ENCODE measurements at regions not wholly inside any gene's neighbourhood (a gene's known extent, or its start where the extent isn't known, plus 50 kb on each side); places are given as distances from the start of the nearest gene placed in this dataset.
"Not testable (repeated sequence)": the region's sequence is repeated elsewhere in the genome, so short reads cannot be mapped to it uniquely, and the experiment has no call there.

DNA sequence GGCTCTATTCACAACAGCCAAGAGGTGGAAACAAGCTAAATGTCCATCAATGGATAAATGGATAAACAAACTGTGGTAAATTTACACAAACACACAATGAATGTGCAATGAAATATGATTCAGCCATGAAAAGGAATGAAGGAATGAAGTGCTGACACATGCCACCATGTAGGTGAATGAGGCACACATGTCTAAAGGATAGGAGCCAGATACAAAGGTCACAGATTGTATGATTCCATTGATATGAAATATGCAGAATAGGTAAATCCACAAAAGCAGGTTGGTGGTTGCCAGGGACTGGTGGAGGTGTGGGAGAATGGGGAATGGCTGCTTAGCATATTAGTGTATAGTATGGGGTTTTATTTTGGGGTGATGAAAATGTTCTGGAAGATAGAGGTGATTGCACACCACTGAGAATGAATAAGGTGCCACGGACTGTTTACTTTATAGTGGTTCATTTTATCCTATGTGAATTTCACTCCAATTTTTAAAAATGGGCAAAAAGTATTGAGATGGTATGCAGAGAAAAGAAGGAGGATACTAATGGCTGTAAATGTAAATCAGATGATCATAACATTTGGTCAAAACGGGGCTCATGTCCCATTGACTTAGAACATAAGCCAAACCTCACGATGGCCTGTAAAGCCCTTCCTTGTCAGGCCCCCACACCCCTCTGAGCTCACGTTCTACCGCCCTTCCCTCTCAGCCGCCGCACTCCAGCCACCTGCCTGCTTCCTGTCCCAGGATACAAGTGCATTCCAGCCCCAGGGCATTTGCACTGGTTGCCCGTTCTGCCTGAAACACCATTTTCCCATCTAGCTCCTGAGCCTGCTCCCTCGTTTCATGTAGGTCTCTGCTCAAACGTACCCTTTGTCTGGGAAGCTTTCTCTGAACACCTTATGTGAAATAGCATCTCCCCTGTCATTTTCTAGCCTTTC, 165.5 kb downstream of the DDX1 start:
- intact Hi-C loops (cut with DNase I; ENCODE audit: low total_unique reads), result no loop called here
- Histone ChIP-seq H3K27me3 (replicated peaks in 1 of 7) (no peaks in the 10 kb centered on the region), H3K27ac (no peak overlapping the region), H3K36me3 (no peaks in the 10 kb centered on the region), H3K4me3 (no peak overlapping the region), H3K4me1 (peaks cover 0 to 9% (median 0%) of the 10 kb centered on the region in 6 donors), H3K9me3 (peaks cover 0 to 4% (median 0%) of the 10 kb centered on the region in 8 donors)
- TF ChIP-seq POLR2A (IDR thresholded peaks at IDR 0.05) (no peak), POLR2AphosphoS5 (IDR thresholded peaks at IDR 0.05) (no peak)
- TF ChIP-seq, protein P1, sequence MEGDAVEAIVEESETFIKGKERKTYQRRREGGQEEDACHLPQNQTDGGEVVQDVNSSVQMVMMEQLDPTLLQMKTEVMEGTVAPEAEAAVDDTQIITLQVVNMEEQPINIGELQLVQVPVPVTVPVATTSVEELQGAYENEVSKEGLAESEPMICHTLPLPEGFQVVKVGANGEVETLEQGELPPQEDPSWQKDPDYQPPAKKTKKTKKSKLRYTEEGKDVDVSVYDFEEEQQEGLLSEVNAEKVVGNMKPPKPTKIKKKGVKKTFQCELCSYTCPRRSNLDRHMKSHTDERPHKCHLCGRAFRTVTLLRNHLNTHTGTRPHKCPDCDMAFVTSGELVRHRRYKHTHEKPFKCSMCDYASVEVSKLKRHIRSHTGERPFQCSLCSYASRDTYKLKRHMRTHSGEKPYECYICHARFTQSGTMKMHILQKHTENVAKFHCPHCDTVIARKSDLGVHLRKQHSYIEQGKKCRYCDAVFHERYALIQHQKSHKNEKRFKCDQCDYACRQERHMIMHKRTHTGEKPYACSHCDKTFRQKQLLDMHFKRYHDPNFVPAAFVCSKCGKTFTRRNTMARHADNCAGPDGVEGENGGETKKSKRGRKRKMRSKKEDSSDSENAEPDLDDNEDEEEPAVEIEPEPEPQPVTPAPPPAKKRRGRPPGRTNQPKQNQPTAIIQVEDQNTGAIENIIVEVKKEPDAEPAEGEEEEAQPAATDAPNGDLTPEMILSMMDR (IDR thresholded peaks at IDR 0.05 in 8 of 11, conservative IDR thresholded peaks at IDR 0.05 in 3 of 11), result no peak
- 85 to 94% (median 89%) methylated on average over 10 of the region's 10 CpGs for WGBS, 5 donors
- no peak for DNase-seq

DNA sequence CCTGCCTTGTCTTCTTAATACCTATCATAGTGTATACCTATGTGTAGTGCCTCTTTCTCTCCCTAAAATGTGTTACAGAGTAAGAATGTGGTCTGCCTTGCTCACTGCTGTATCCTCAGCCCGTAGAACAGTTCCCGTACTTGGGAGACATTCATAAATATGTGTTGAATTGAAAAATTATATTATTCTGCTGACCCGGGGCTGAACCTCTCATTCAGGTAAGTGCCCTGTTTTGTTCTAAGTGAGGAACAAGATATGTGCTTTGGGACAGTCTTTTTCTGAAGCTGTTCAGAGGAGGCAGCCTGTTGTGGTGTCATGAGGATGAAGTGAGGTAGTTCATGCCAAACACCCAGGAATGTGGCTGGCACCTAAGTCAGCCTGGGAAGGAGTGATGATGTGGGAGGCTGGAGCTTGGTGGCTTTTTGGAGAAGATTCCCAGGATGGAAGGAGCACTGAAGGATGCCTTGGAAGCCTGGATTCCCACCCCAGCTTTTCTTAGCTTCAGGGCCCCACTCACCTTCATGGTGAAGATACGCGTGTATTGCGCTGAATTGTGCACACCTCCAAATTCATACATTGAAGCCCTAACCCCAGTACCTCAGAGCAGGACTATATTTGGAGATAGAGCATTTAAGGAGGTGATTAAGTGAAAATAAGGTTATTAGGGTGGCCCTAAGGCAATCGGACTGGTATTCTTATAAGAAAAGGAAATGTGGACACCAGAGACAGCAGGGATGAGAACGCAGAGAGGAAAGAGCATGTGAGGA, 166.3 kb downstream of the DDX1 start:
- intact Hi-C loops (cut with DNase I; ENCODE audit: low total_unique reads), result no loop called here
- DNase-seq, result no peak
- Histone ChIP-seq H3K36me3 (no peaks in the 10 kb centered on the region), H3K27me3 (replicated peaks in 1 of 7) (no peaks in the 10 kb centered on the region), H3K4me3 (no peak overlapping the region), H3K4me1 (peaks cover 0 to 9% (median 0%) of the 10 kb centered on the region in 6 donors), H3K27ac (no peak overlapping the region), H3K9me3 (peaks cover 0 to 4% (median 0%) of the 10 kb centered on the region in 8 donors)
- TF ChIP-seq POLR2A (IDR thresholded peaks at IDR 0.05) (no peak), POLR2AphosphoS5 (IDR thresholded peaks at IDR 0.05) (no peak)
- TF ChIP-seq, protein P1 (IDR thresholded peaks at IDR 0.05 in 8 of 11, conservative IDR thresholded peaks at IDR 0.05 in 3 of 11), result no peak
- 89 to 97% (median 93%) methylated on average over 8 of the region's 8 CpGs for WGBS, 5 donors

DNA sequence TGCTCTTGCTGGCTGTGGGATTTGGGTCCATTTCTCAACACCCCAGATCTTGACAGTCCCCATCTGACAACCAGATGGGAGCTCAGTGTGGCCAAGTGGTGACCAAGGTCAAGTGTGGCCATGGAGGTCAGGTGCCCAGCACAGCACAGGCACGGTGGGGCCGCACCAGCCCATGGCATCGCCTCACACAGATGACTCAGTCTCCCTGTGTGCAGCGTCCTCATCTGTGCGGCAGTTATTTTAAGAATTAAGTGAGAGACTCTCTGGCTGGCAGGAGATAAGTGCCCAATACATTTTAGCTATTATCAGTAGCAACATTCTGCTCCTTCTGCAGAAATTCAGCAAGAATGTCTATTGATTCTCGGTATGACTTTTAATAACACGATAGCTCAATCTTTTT, 167.2 kb downstream of the DDX1 start:
- no peaks in the 10 kb centered on the region for H3K27me3 ChIP-seq (replicated peaks in 1 of 7)
- TF ChIP-seq POLR2AphosphoS5 (IDR thresholded peaks at IDR 0.05), result no peak
- no peak for TF ChIP-seq POLR2A (IDR thresholded peaks at IDR 0.05)
- TF ChIP-seq, protein P1 (IDR thresholded peaks at IDR 0.05 in 8 of 11, conservative IDR thresholded peaks at IDR 0.05 in 3 of 11), result no peak
- no peaks in the 10 kb centered on the region for H3K36me3 ChIP-seq
- H3K4me3 ChIP-seq, result no peak overlapping the region
- intact Hi-C loops (cut with DNase I; ENCODE audit: low total_unique reads), result no loop called here
- H3K9me3 ChIP-seq, result peaks cover 0 to 4% (median 0%) of the 10 kb centered on the region in 8 donors
- no peak for DNase-seq
- H3K27ac ChIP-seq, result no peak overlapping the region
- peaks cover 0 to 9% (median 0%) of the 10 kb centered on the region in 6 donors for H3K4me1 ChIP-seq
- WGBS, 5 donors, result 84 to 94% (median 90%) methylated on average over 7 of the region's 7 CpGs

DNA sequence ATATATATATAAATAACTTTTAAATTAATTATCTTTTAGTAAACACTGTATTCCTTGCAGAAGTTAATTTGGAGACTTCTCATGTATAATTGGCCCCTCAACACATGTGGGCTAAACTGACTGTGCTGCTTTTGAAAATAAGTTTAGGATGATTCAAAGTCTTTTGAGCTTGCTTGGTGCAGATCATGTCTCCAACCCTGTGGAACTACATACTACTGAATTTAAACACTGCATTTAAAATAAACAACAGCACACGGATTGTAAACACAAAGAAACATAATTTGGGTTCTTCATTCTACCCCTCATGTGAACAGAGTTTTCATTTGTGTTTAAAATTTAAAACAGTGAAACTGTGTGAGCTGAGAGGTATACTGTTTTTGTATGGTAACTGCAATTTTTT, 167.7 kb downstream of the DDX1 start:
- H3K4me1 ChIP-seq, result peaks cover 0 to 9% (median 0%) of the 10 kb centered on the region in 6 donors
- H3K27me3 ChIP-seq (replicated peaks in 1 of 7), result no peaks in the 10 kb centered on the region
- H3K4me3 ChIP-seq, result no peak overlapping the region
- H3K36me3 ChIP-seq, result no peaks in the 10 kb centered on the region
- intact Hi-C loops (cut with DNase I; ENCODE audit: low total_unique reads), result no loop called here
- H3K27ac ChIP-seq, result no peak overlapping the region
- 86 to 95% (median 92%) methylated on average over 1 of the region's 1 CpG for WGBS, 5 donors
- H3K9me3 ChIP-seq, result peaks cover 0 to 4% (median 0%) of the 10 kb centered on the region in 8 donors
- TF ChIP-seq, protein P1 (IDR thresholded peaks at IDR 0.05 in 8 of 11, conservative IDR thresholded peaks at IDR 0.05 in 3 of 11), result no peak
- no peak for TF ChIP-seq POLR2AphosphoS5 (IDR thresholded peaks at IDR 0.05)
- no peak for TF ChIP-seq POLR2A (IDR thresholded peaks at IDR 0.05)
- DNase-seq, result no peak

DNA sequence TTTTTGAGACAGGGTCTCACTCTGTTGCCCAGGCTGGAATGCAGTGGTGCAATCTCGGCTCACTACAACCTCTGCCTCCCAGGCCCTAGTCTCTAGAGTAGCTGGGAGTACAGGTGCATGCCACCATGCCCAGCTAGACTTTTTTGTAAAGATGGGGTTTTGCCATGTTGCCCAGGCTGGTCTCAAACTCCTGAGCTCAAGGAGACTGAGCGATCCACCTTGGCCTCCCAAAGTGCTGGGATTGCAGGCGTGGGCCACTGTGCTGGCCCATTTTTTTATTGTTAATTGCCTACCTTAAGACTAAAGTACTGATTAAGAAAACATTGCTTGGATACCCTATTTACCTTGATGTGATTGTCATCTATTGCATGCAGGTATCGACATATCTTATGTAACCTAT, 168.1 kb downstream of the DDX1 start:
- intact Hi-C loops (cut with DNase I; ENCODE audit: low total_unique reads); H3K27me3 ChIP-seq (replicated peaks in 1 of 7); H3K9me3 ChIP-seq; H3K27ac ChIP-seq; H3K4me1 ChIP-seq; DNase-seq; H3K36me3 ChIP-seq; H3K4me3 ChIP-seq: not testable (repeated sequence)
- 56 to 97% (median 67%) methylated on average over 4 of the region's 4 CpGs for WGBS, 5 donors

Data from spleen (tissue), 11 donors.